K562 (cell line): ENCODE measurements at regions not wholly inside any gene's neighbourhood (a gene's known extent, or its start where the extent isn't known, plus 50 kb on each side); places are given as distances from the start of the nearest gene placed in this dataset.

Experiments used
- ATAC-seq: fragments of 200-7000 bp; cut with Tn5 transposase; 3 replicates; pipeline ENCODE4 v1.9.1; 2020; ENCODE audit warnings: moderate library complexity
- BruUV-seq: library from RNA; stranded (reverse); fragments of 400-500 nt; replicated peaks from 2 replicates; lab custom pipeline; 2021; lab: Mats Ljungman, UMichigan
- CTCF ChIA-PET: fragments of 300-600 bp; formaldehyde crosslinking; extraction: SDS; loops from one replicate; lab custom pipeline; 2021; ENCODE audit warnings: low intra/inter-chr PET ratio; lab: Yijun Ruan, JAX
- POLR2A ChIA-PET: fragments of 300-600, 350-650 bp; sonication (Branson Sonifier 250); formaldehyde crosslinking; extraction: SDS; loops from one replicate; lab custom pipeline; 2021; ENCODE audit warnings: antibody characterized with exemption, inconsistent platforms; lab: Yijun Ruan, JAX
- DNase-seq, 4 experiments: peaks; one replicate each; pipeline versions ENCODE4 v3.0.0 to v3.0.0-alpha.2; 2011 to 2018; ENCODE audit warnings: low spot score in 3 of 4, mixed read lengths in 3 of 4; ENCODE audit errors: extremely low read depth in 1 of 4
- FAIRE-seq: peaks from 2 replicates; lab custom pipeline; 2011; peaks lifted over from hg19 to GRCh38; lab: Jason Lieb, UNC
- H2AFZ ChIP-seq: 2 replicates; pipeline ENCODE4 v1.6.0; 2011; ENCODE audit warnings: low read depth, low read length, control low read depth, inconsistent platforms
- H3K27ac ChIP-seq: fragments of 200-600 bp; 3 replicates; pipeline ENCODE4 v1.8.0; 2011; ENCODE audit warnings: low read depth, mild to moderate bottlenecking, control low read depth, inconsistent platforms, low read length, moderate library complexity, mixed read lengths; ENCODE audit errors: extremely low read depth
- H3K27me3 ChIP-seq, 2 experiments: fragments of 300-600 bp in 1 of 2; 2 replicates in 1 of 2; 3 replicates in 1 of 2; pipeline versions ENCODE4 v1.6.0 to v1.8.0; 2011; ENCODE audit warnings: inconsistent platforms in 2 of 2, low read length in 2 of 2, mild to moderate bottlenecking in 1 of 2, mixed read lengths in 1 of 2, moderate library complexity in 1 of 2; ENCODE audit not compliant: control insufficient read depth in 2 of 2, insufficient read depth in 2 of 2
- H3K36me3 ChIP-seq: fragments of 300-600 bp; 3 replicates; pipeline ENCODE4 v1.8.0; 2011; ENCODE audit warnings: mild to moderate bottlenecking, low read length, inconsistent platforms; ENCODE audit not compliant: control insufficient read depth, insufficient read depth
- H3K4me1 ChIP-seq, 2 experiments: fragments of 200-600 bp in 1 of 2; replicated peaks in 1 of 2; 2 replicates in 1 of 2; 3 replicates in 1 of 2; pipeline versions ENCODE4 v1.5.1 to v1.8.0; 2011; ENCODE audit warnings: inconsistent platforms in 2 of 2, low read length in 2 of 2, mild to moderate bottlenecking in 1 of 2, mixed read lengths in 1 of 2, moderate library complexity in 1 of 2; ENCODE audit not compliant: control insufficient read depth in 2 of 2, insufficient read depth in 2 of 2
- H3K4me2 ChIP-seq: 2 replicates; pipeline ENCODE4 v1.6.1; 2011; ENCODE audit warnings: low read length, control low read depth, inconsistent platforms, mixed read lengths; ENCODE audit not compliant: insufficient read depth
- H3K4me3 ChIP-seq: fragments of 200-600 bp; sonication (generic), shearing (Covaris generic); 2 replicates; pipeline ENCODE4 v1.5.1; 2016; ENCODE audit warnings: control low read depth, inconsistent platforms
- H3K79me2 ChIP-seq: fragments of 200-600 bp; 3 replicates; pipeline ENCODE4 v1.8.0; 2011; ENCODE audit warnings: low read length, inconsistent platforms; ENCODE audit not compliant: control insufficient read depth, insufficient read depth
- H3K9ac ChIP-seq, 2 experiments: 2 replicates each; pipeline versions ENCODE4 v1.6.0 to v1.6.1; 2011; ENCODE audit warnings: low read depth in 2 of 2, low read length in 2 of 2, control low read depth in 1 of 2, inconsistent platforms in 1 of 2, mild to moderate bottlenecking in 1 of 2, mixed read lengths in 1 of 2; ENCODE audit not compliant: insufficient read depth in 1 of 2
- H3K9me1 ChIP-seq: one replicate; pipeline ENCODE4 v1.6.0; 2011; ENCODE audit warnings: inconsistent platforms, mild to moderate bottlenecking, low read length, moderate library complexity; ENCODE audit not compliant: control insufficient read depth, insufficient read depth
- H3K9me3 ChIP-seq: replicated peaks from 2 replicates; pipeline ENCODE4 v1.5.1; 2011; ENCODE audit warnings: low read depth, low read length, inconsistent platforms; ENCODE audit not compliant: control insufficient read depth, insufficient read depth
- H4K20me1 ChIP-seq: replicated peaks from 2 replicates; pipeline ENCODE4 v1.6.1; 2011; ENCODE audit warnings: low read length, inconsistent platforms, mixed read lengths; ENCODE audit not compliant: control insufficient read depth, insufficient read depth
- CREB3 ChIP-seq: fragments of 450-650 bp; conservative IDR thresholded peaks from 2 replicates; pipeline ENCODE4 v1.6.1; 2016; ENCODE audit warnings: missing genetic modification characterization, low read depth, mild to moderate bottlenecking, missing compliant biosample characterization, moderate library complexity
- EHMT2 ChIP-seq: fragments of 450-650 bp; IDR thresholded peaks from 2 replicates; pipeline ENCODE4 v1.6.1; 2018; ENCODE audit warnings: antibody characterized with exemption
- HNRNPLL ChIP-seq: fragments of 200-400 bp; formaldehyde crosslinking; IDR thresholded peaks from 2 replicates; pipeline ENCODE4 v1.6.1; 2017; ENCODE audit warnings: low read length, low read depth, mild to moderate bottlenecking; ENCODE audit not compliant: poor library complexity, severe bottlenecking
- MTA2 ChIP-seq: fragments of 450-650 bp; IDR thresholded peaks from 2 replicates; pipeline ENCODE4 v1.6.1; 2016; ENCODE audit warnings: low read depth
- SMARCA4 ChIP-seq: fragments of 450-650 bp; IDR thresholded peaks from 2 replicates; pipeline ENCODE4 v1.6.1; 2016
- TBL1XR1 ChIP-seq, 2 experiments: IDR thresholded peaks; 2 replicates each; pipeline ENCODE4 v1.6.1; 2012; ENCODE audit warnings: improper control_type of control experiment in 2 of 2, low read length in 2 of 2, mild to moderate bottlenecking in 1 of 2
- WGBS: fragments of 100-300 bp; shearing (Covaris generic); methylation state at CpG from one replicate; pipeline ENCODE4 v1.1.6; 2016; ENCODE audit warnings: low coverage, mixed read lengths; ENCODE audit not compliant: insufficient coverage; ENCODE audit errors: missing lambda C conversion rate; 5-methylcytosine and 5-hydroxymethylcytosine counted together
- in situ Hi-C: fragments of 300-500 bp; cut with MboI; formaldehyde crosslinking; loops from 4 replicates; pipeline ENCODE4 v1.15.0; 2018; ENCODE audit warnings: inconsistent platforms, mixed read lengths
- intact Hi-C: fragments of 100-400 bp; cut with micrococcal nuclease; formaldehyde crosslinking; loops from 2 replicates; pipeline ENCODE4 v1.14.2; 2022

GRCh38 chr1:118791094-118791691 is 196.9 kb downstream of the TBX15 start (continued):
- TF ChIP-seq TBL1XR1 (IDR thresholded peaks at IDR 0.05; ENCODE audit: low read length in 2 of 2) (no peak), MTA2 (no peak), CREB3 (tag) (no peak)
- TF ChIP-seq, all 486 proteins: peak for 0

GRCh38 chr1:118788463-118788862 is 199.7 kb downstream of the TBX15 start:
- Histone ChIP-seq H3K4me1 (no peaks in the 10 kb centered on the region), H3K36me3 (no peaks in the 10 kb centered on the region), H3K9me3 (no peaks in the 10 kb centered on the region), H3K4me2 (no peak overlapping the region), H3K79me2 (no peaks in the 10 kb centered on the region), H3K9ac (no peak overlapping the region), H2AFZ (no peak overlapping the region), H3K9me1 (no peaks in the 10 kb centered on the region), H4K20me1 (no peaks in the 10 kb centered on the region), H3K27me3 (no peaks in the 10 kb centered on the region), H3K27ac (no peak overlapping the region), H3K4me3 (no peak overlapping the region)
- in situ Hi-C loops, result no loop called here
- ChIA-PET POLR2A (no interaction called here), CTCF (no interaction called here)
- no peak for DNase-seq
- 0% methylated on average over 1 of the region's 1 CpG for WGBS
- no peak for TF ChIP-seq HNRNPLL
- TF ChIP-seq EHMT2, result no peak
- no peak for TF ChIP-seq CREB3 (tag)
- no peak for TF ChIP-seq SMARCA4
- intact Hi-C loops, result no loop called here
- no peak for FAIRE-seq
- no TSS peak for BruUV-seq
- no peak for ATAC-seq
